Stimulated activated CD8-positive, alpha-beta memory T cell treated with anti-CD3 and anti-CD28 coated beads, Interleukin-2, amount 100 ng/mL, for 1 hour (primary cell): ENCODE measurements at regions not wholly inside any gene's neighbourhood (a gene's known extent, or its start where the extent isn't known, plus 50 kb on each side); places are given as distances from the start of the nearest gene placed in this dataset.
"Not testable (repeated sequence)": the region's sequence is repeated elsewhere in the genome, so short reads cannot be mapped to it uniquely, and the experiment has no call there.

ENCODE experiments used
- DNase-seq, 2 donors: peaks; one replicate each; pipeline ENCODE4 v3.0.0-alpha.2; 2020; ENCODE audit warnings: low read depth in 2 of 2

DNA sequence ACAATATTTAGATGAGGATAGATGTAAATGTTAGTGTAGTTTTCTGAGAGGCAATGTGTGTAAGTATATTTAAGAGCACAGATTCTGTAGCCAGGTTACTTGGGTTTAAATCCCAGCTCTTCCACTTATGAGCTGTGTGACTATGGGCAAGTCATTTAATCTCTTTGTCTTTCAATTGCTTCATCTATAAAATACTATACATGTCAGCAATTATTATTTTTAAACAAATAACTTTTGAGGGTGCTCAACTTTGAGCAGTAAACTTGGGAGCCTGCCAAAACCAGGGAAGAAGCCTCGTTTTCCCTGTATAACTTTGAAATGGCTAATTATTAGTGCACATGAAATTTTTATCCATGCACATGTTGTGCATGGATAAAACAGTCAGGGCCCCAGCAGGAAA, 222.8 kb downstream of the FOXD2 start:
- DNase-seq, result no peak

DNA sequence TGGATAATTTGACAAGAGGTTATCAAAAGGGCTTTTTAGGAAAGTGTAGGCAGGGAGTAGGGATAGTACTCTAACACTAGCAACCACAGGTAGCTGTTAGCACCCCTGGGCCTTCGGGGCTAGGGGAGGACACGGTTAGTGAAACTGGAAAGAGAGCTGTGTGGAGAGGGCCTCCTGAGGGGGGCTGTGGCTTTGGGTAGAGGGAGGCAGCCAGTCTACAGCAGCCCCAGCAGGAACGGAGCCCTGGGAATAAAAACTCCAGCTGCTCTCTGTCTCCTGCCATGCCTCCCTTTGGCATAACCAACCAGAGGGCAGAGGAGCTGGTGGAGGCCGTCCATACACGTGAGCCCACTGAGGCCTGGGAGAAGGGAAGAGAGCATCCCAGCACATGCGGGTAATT, 223.2 kb downstream of the FOXD2 start:
- DNase-seq, result no peak

DNA sequence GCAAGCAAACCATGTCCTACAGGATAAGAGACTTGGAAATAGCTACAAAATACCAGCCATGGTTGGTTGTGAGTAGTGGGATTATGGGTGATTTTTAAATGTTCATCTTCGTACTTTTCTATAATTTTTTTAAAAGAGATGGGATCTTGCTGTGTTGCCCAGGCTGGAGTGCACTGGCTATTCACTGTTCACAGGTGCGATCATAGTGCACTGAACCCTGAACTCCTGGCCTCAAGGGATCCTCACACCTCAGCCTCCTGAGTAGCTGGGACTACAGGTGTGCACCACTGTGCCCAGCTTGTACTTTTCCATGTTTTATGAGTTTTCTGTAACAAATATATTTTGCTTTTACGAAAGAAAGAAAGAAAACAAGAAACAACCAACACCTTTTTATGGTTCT, 224.2 kb downstream of the FOXD2 start:
- DNase-seq, result no peak

DNA sequence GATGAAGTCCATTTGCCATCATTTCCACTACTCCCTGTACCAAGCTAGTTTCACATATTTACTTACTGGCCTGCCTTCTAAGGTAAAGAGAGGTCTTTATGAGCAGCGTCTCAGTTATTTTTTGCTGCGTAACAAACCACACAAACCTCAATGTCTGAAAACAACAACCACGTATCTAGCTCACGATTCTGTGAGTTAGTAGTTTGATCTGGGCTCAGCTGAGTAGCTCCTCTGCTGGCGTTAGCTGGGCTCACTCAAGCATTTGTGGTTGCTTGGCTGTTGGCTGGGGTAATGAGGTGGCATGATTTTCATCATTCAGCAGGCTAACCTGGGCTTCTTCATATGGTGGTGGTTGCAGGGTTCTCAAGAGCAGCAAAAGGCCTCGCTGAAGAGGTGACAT, 225.4 kb downstream of the FOXD2 start:
- DNase-seq, result no peak

DNA sequence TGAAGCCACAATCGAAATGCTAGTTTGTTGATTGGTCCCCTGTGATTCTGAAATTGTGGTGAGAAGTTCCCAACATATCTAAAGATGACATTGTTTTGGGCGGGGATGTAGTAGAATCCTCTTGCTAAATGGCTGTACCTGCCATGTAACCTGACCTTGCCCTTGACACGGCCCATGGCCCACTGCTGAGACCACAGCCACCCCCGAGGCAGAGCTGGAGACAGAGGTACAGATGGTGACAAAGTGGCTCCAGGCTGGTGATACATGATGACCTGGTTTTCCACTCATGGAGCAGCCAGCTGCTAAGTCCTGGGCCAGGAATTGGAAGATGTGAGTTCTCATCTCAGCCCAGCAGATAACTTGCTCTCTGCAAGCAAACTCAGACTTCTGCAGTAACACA, 226.5 kb downstream of the FOXD2 start:
- DNase-seq, result no peak

DNA sequence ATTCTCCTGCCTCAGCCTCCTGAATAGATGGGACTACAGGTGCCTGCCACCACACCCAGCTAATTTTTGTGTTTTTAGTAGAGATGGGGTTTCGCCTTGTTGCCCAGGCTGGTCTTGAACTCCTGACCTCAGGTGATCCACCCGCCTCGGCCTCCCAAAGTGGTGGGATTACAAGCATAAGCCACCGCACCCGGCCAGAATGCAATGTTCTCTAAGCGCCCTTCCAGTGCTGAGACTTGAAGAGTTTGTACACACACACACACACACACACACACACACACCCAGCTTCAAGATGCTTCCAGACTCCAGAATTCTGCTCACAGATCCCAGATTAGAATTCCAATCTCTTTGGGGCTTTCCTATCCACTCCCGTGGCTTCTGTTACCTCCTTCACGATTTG, 227.1 kb downstream of the FOXD2 start:
- DNase-seq, result not testable (repeated sequence)

DNA sequence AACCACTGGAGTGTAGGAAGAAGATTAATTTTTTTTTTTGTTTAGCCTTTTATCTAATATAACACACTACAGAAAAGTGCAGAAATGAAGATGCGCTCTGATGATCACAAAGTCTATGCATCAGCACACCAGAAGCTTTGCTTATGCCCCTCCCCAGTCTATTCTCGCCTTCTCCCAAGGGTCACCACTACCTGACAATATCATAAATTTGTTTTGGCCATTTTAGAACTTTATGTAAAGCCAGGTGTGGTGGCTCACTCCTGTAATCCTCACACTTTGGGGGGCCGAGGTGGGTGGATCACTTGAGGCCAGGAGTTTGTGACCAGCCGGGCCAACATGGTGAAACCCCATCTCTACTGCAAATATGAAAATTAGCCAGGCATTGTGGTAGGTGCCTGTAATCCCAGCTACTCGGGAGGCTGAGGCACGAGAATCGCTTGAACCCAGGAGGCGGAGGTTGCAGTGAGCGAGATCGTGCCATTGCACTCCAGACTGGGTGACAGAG, 231.3 kb downstream of the FOXD2 start:
- no peak for DNase-seq

DNA sequence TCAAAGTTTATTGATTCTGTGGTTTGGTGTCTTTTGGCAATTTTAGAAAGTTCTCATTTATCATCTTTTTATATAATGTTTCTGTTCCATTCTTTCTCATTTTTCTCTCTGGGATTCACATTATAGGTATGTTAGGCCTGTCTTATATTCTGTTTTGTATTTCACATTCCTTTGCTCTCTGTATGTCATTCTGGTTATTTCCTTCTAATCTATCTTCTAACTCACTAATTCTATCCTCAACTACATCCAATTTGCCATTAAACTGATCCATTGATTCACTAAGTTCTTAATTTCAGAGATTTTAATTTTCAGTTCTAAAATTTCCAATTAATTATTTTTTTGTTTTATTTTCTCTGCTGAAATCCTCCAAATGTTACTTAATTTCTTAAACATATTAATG, 234.8 kb downstream of the FOXD2 start:
- DNase-seq, result no peak

DNA sequence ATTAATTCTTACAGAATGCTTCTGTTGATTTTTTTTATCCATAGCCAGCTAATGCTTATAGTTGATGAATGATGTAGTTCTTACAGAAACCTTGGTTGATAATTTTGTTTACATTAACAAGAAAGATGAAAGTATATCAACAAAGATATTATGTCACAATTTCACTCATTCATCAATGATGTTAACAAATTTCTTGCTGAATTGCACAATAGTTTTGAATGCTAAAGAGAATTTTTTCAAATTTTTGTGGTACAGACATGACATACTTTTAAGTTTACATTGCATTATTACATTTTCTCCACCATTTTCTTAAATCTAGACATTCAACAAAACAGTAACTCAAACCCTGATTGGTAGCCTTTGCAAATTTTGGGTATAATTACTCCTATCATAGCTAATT, 236.3 kb downstream of the FOXD2 start:
- DNase-seq, result no peak

DNA sequence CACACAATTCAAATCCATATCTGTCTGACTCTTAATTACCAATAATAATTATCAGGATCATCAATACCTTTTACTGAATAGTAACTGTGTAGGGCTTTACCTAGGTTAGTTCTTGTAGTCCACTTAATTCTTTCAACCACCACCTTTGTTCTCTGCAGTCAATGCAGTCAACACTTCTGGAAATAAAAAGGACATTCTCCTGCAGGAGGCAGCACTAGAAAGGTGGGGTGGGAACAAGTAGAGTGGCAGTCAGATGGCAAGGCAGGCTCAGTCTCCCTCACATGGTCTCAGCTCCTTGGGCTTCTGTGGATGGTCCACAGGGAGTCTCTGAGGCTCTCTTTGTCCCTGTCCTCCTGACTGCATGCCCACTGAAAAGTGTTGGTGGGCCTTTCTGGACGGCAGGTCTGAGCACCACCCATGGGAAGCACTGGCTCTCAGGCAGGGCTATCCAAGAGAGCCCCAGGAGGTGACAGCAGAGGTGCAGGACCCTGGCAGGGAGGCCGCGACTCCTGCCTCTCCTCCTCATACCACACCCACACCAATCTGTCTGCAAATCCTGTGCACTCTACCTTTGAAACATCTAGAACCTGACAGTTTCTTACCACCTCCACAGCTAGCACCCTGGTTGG, 237.3 kb downstream of the FOXD2 start:
- DNase-seq, result no peak

DNA sequence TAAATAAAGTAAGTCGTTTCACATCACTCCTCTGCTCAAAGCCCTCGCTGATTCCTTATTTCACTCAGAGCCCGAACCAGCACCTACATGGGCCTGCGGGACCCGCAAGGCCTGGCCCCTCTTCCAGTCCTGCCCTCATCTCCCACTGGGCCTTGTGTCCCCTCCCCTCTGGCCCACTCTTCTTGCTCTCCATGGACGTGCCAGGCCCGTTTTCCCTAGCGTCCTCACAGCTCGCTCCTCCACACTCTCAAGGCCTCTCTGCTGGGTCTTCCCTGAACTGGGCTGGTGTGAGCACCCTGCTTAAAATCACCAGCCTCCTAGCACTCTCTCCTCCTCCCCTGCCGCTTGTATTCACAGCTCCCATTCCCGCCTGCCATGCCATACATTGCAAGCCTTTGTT, 237.9 kb downstream of the FOXD2 start:
- no peak for DNase-seq

DNA sequence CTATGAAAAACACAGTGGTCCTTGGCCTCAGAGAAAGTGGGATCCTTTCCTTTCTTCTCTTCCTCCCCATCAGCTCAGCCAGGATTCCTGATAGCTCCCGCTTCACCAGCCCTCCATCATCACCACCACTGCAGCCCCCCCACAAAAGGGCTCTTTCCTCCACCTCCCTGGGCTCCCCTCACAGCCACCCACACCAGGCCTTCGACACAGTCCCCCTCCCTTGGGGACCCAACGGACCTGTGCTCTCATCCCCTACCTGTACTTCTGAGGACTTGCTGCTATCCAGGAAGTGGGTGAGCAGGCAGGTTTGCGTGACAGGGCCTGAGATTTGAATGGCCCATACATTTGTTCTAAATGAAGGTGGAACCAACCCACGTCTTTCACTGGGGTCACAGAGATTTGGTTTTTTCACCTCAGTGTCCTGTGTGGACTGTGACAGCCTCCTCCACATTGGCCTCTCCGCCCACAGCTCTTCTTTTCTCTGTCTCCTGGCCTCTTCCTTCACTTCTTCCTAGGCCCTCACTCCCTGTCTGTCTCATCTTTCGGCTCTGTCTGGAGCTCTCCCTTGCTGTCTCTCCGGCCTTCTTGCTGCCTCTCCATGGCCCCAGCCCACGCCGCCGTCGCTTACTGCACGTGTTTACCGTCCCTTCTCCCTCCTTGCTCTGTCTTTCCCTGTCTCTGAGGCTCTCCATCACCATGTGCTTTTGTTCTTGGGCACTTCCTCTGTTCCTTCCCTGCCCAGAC, 238.6 kb downstream of the FOXD2 start:
- DNase-seq, result no peak

DNA sequence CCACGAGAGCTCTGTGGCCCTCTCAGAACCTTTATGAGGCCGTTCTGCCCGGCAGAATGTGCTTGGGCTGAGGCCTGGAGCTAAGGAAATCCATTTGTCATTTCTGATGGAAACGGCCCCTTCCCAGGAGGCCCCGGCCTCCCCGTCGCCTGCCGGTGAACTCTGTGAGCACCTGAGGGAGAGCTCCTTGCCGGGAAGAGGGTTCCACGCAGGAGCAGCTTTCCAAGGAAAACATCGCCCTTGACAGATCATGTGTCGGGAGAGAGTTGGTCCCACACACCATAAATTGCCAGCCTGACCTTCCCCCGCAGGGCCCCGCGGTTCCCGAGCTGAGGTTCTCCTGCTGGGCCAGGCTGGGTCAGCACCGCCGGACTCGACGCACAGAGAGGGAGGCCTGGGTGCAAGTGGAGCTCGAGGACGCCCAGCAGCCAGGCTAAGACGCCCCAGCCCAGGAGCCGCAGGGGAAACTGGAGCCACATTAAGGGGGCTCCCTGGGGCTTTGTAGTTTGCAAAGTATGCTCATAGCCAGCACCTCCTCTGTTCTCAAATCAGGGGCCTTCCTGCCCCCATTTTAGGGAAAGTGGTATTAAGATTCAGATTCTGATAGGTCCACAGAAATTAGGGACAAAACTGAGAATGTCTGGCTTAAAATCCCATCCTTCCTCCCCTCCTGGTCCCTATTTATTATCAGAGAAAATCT, 239.5 kb downstream of the FOXD2 start:
- no peak for DNase-seq

DNA sequence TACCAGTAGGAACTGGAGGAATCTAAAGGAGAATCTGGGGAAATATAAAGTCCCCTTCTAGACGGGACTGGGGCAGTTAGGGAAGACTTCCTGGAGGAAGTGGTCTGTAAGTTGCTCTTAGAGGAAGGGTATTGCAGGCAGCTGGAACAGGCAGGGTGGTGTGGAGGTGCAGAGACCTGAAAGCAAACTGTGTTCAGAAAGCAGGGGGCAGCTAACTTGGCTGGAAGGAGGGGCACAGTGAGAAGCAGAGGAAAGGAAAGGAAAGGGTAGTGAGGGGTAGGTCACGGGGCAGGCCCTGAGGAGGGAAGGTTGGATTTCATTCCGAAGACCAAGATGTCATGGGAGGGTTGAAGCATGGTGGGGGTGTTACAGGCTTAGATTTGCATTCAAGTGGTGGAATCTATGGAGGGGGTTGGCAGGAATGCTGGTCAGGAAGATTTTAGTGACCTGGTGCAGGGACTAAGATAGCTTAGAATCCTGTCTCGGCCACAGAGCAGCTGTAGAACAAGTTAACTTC, 240.7 kb downstream of the FOXD2 start:
- no peak for DNase-seq

DNA sequence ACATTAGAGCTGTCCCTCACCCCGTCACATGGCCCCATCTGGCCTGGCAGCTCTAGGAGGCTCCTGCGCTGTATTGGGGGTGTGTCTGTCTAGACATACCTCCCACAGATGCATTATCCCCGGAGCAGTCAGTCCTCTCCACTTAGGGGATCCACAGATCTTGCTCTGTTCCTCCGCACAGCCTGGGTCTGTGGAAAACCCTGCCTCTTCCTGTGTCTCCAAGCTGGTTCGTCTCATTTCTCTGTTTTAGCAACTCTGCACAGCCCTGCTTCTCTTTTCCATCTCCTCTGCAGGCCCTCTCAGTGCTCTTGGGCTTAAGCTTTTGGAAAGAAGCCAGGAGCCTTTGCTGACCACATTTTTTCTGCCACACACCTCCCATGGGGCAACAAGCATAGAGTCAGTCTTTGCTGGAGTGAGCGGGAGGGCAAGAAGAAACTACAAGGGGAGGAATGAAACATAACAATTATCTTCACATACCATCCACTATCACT, 241.5 kb downstream of the FOXD2 start:
- no peak for DNase-seq

DNA sequence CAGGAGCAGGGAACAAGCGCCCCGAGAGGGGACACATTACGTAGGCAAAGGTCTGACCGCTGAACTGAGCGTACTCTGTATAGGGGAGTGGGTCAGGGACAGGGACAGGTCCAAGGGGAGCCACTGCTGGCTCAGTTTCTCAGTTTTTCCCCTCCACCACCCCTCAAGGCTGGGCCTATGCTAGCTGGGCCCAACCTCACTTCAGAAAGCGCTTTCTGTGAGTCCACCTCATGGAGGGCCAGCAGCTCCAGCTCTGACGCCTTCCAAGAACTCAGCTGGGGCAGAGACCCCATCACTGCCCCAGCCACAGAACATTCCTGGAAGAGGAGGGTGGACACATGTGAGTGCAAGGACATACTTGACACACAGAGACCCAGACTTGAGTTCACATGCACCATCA, 242.0 kb downstream of the FOXD2 start:
- no peak for DNase-seq

DNA sequence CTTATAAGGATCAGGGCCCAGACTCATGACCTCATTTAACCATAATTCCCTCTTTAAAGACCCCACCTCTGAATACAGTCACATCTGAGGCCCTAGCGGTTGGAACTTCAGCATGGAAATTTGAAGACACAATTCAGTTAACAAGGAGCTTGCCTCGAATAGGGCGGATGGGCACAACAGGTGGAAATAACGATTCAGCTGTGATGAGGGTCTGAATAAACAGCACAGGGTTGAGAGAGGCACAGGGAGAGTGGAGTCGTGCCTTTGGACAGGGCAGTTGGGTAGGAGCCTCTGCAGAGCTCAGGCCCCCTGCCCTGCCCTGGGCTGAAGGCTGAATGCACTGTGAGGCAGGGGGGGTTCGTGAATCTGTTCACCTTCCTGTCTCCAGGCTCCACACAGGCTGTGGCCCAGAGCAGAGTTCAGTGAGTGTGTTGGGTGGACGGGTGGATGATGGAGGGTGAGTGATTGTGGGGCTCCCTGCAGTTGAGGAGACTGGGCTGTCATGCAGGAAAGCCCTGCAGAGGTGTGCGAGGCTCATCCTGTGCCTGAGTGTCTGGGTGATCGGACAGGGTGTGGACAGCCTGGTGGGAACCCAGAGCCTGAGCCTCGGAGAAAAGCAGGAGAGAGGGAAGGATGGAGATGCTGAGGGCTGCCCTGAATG, 243.1 kb downstream of the FOXD2 start:
- DNase-seq, result no peak

DNA sequence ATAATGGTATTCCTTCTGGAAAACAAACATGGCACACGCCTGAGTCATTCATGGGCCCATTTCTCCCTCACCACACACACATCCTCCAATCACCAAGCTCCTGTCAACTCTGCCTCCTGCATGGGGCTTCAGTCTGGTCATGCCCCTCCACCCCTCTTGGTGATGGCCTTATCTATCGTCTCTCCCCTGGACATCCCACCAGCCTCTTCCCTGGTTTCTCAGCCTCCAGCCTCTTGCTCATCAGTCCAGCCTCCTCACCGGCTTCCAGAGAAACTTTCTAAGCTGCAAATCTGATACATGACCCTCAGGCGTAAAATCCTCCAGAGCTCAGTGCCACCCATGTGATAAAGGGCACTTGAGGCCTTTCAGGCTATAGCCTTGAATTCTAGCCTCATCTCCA, 243.9 kb downstream of the FOXD2 start:
- no peak for DNase-seq

DNA sequence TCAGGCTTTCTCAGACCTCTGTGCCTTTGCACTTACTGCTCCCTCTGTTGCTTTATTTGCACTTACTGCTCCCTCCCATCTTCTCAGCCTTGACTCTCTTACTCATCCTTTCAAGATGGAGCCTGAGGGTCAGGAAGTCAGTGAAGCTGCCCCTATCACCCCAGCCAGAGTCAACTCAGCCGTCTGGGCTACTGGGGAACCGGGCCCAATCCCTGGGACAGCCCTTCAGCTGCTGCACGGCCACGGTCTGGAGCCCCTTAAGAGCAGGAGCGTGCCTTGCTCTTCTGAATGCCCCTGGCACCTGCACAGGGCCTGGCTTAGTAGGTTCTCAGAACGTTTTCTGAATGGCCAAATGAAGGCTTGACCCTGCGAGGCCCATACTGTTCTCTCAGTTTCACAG, 244.4 kb downstream of the FOXD2 start:
- no peak for DNase-seq

DNA sequence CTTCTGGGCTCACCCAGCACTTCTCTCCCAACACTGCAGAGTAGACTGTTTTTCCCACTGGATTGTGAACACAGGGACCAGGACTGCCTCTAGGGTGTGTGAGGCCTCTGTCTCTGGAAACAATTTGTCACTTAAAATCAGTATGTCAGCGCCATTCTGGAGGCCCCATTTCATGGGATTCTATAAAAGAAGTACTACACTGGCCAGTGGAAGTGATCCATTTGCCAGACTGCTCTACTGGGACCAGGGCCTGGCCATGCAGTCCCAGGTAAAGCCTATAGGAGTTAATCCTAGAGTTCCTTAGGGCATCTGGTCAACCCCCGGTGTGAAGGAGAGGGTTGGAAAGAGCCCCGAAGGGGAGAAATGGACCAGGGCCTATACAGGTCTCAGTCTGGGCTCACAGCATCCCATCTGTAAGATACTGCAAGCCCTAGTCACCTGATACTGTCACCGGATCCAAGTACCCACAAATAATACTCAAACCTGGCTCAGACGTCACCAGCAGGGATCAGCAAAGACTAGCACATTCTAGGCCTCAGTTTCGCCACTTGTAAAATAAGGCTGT, 245.0 kb downstream of the FOXD2 start:
- no peak for DNase-seq

DNA sequence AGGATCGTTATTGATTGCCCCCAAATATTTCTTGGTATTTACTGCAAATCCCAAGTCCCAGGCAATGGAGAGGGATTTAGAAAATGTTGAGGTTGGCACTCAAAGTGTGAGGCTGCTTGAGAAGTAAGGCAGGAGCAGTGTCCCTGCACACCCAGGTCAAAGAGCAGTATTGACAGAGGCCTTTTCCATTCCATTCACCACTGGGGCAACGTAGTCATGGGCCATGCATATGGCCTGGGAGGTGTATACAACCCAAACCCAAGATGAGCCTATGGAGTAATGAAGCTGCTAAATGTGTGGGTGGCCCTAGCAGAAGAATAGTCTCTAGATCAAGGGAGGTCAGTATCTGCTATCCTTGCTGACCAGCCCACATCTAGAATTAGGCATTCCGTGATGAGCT, 245.6 kb downstream of the FOXD2 start:
- no peak for DNase-seq

DNA sequence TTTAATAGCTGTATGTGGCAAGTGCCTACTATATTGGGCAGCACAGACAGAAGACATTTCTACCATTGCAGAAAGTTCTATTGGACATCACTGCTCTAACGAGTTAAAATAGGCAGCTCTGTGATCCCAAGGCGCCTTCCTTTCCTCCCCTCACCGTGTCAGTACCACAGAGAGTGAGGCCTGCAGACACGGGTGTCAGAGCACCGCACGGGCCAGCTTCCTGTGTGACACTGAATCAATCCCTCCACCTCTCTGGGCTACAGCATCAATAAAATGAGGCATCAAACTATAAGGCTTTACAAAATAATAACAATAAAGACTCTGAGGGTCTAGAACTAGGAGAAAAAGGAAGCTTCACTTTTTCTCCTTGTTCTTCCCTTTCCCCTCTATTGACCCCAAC, 246.7 kb downstream of the FOXD2 start:
- no peak for DNase-seq
